ENCODE measurements at regions not wholly inside any gene's neighbourhood (a gene's known extent, or its start where the extent isn't known, plus 50 kb on each side); places are given as distances from the start of the nearest gene placed in this dataset.

DNA sequence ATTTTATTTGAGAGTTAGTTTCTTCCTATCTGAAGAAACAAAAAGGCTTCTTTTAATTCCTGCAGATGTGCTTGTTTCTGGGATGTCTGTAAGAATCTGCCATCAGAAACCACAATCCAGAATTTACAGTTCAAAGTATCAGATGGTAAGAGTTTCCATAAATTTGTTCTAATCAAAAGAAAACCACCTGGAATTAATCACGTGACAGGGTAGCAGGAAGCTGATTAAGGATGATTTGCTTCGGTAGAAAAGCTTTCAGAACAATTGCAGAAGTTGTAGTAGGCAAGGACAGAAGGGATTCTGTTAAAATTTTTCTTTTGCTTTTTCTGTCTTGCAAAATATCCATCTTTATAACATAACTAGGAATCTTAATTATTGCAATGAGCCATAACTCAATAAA, 1975.1 kb upstream of the AGA start:
- no peak for DNase-seq (ENCODE audit: low read depth in 2 of 2)

DNA sequence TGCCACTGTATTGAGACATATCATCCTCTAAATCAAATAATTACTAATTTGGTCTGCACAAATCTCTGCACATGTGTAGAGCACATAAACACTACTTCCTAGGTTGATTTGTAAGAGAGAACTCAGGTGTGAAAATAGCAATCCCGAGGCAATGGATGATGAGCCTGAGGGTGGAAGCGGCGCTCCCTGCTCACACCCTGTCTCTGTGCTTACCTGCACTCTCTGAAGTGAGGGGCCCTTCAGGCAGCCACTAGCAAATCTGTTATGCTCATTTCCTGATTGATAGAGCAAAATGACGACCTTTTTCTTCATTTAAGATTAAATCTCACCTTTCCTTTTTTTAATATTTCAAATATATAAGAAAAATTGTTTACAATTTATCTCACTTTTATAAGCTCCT, 1995.7 kb upstream of the AGA start:
- no peak for DNase-seq (ENCODE audit: low read depth in 2 of 2)

DNA sequence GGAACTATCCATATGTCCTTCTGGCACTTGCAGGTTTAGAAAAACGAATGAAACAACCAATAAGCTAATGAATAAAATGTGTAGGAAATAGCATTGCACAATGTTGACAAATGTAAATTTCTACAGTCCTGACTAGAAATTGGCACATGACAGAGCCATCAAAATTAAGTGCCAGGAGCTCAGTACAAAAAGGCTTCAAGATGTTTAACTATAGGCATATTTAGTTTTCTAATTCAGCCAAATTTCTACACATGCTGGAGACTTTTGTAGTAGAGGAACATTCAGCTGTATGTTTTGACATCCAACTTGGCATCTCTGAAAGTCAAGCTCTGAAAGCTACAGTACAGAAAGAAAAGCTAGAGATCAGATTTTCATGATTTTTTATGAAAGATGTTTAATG, 1999.4 kb upstream of the AGA start:
- DNase-seq (ENCODE audit: low read depth in 2 of 2), result no peak

DNA sequence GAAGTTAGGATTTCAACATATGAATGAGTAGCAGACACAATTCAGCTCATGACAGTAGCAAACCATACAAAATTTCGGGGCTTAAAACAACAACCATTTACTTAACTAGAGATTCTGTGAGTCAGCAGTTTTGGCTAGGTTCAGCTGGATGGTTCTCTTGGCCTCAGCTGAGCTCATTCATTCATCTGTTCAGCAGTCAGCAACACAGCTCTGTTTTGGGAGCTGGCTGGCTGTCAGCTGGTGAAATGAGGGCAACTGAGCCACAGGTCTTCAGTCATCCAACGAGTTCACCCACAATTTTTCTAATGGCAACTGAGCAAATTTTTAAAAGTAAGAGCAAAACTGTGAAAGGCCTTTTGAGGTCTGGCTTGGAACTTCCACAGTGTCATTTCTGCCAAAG, 2005.1 kb upstream of the AGA start:
- DNase-seq (ENCODE audit: low read depth in 2 of 2), result no peak

DNA sequence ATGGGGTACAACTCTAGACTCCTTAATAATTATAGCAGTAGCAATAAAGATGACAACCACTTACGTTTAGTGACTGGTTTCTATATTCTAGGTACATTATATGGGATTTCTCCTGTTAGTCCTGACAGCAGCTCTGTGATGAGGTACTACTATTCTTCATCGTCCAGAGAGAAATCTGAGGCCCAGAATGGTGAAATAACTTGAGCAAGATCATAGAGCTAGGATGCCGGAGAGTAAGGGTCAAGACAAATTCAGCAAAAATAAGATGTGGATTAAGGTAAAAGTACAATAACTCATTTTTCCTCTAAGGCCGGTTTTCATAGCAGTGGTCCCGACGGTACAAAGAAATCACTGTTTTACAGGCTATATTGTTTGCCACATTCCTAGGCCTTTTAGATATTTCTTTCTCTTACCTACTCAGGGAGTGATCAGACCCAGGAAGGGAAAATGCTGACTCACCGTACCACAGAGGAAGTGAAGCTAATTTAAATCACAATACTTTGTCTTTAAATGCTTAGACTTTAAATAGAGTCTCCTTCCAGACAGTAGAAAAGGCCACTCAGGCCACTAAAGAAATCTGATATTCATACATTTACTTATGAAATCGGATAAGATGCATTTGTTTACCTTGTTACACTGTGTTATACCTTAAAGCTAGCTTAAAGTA, 2023.0 kb upstream of the AGA start:
- no peak for DNase-seq (ENCODE audit: low read depth in 2 of 2)

DNA sequence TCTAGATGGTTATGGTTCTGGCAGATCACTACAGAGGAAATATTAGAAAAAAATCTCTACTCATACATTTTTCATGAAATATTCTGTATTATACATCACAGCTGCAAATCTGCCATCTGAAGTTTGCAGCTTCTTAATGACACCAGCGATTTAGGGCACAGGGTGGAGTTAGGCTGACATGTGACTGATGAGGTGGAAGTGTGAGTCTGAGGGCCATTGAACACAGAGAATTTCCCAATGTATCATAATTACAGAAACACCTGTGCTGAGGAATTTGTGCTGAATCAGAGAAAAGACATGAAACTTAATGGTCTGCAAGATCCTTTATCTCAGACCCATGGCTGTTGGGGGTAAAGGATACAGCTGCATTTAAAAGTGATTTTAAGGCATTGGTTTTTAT, 2025.6 kb upstream of the AGA start:
- no peak for DNase-seq (ENCODE audit: low read depth in 2 of 2)

DNA sequence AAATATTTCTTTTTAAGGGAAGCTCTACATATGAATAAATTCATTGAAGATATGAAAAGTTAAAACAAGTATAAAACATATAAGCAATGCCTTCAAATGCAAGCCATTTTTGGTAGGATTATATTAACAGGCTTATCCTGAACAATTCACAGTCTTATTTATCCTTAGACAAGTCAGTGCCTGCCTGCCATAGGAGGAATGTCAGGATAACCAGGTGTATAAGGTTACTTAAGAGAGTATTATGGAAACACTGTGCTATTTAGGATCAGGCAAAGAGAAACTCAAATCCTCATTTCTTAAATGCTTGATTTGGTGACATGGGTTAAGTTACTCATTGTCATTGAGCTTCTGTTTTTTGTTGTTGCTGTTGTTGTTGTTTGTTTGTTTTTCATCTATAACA, 2029.9 kb upstream of the AGA start:
- no peak for DNase-seq (ENCODE audit: low read depth in 2 of 2)

DNA sequence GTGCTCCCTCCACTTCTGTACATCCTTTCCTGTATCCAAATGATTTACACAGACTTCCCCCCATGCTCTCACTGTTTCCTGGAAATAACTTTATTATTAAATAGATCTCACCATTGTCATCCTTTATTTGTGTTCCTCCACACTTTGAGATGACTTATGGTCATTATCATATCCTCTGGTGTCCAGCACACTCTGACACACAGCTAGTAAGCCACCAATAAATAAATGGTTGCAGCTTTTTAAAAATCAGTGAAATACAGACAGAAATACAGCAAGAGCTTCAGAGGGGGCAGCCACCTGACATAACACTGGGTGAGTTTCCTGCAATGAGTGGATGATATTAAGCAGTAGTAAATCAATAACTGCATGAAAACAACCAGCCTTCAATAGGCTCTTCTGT, 2036.4 kb upstream of the AGA start:
- DNase-seq (ENCODE audit: low read depth in 2 of 2), result no peak

DNA sequence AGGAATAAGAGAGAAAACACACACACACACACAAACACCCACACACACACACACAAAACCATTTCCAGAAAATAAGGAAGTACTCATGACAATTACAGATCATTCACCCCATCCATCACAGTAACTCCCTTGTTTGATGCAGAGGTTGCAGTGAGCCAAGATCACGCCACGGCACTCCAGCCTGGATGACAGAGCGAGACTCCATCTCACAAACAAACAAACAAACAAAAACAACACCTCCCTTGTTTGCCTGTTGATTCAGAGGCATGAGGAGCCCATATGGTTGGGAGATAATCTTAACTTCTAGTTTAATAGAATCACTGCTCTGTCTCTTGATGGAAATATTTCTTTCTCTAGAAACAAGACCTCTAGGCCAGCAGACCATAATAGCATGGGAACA, 2043.5 kb upstream of the AGA start:
- DNase-seq (ENCODE audit: low read depth in 2 of 2), result no peak

DNA sequence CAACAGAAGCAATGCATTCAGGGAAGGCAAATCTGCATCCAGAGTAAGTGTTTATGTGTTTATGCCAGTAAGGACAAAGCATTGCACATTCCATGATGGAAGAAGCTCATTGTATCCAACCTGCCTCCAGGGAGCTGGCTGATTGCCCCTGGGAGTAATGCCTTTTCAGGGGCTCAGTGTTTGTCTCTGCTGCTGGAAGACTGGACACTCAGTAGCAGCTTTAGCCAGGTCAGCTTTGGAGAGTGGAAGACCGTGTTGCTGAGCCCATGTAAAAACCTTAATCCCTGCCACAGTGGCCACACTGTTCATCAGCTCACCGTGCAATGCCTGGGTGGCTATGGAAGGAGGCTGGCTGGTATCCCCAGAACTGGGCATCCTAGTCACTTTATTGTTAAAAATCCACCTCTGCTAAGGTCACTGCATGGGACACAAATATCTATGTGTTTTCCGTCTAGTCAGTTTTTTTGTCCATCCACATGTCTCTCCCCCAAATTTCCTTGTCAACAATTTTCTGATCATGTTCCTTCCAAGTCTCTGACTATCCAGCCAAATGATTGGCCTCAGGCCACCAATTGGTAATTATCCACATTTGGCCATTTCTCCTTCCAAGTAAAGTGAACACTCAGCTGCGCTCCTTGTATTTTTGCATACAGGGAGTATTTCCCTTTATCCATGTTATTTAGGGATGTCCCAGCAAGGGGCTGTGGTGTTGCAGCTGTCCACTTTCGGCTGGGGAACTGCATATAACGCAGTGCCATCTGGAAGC, 2044.5 kb upstream of the AGA start:
- DNase-seq (ENCODE audit: low read depth in 2 of 2), result no peak

DNA sequence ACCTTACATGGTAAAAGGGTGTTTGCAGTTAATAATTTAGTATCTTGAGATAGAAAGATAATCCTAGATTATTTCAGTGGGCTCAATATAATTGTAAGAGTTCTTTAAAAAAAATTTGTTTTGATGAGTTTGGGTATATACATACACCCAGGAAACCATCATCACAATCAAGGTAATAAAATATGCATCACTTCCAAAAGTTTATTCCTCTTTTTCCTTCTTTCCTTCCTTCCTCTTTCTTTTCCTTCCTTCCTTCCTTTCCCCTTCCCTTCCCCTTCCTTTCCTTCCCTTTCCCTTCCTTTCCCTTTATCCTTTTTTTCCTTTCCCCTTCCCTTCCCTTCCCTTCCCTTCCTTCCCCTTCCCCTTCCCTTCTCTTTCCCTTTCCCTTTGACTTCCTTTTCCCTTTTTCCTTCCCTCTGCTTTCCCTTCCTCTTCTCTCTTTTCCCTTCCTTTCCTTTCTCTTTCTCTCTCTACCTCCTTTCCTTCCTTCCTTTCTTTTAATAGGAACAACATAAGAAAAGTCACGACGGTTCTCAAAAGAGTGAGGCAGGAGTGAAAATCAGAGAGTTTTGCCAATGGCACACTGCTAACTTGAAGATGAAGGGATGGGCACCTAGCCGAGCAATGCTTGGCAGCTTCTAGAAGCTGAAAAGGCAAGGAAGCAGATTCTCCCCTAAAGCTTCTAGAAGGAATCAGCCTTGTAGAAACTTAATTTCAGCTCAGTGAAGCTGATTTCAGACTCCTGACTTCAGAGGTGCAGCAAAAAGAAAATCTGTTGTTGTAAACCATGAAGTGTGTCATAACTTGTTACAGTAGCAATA, 2050.2 kb upstream of the AGA start:
- no peak for DNase-seq (ENCODE audit: low read depth in 2 of 2)

DNA sequence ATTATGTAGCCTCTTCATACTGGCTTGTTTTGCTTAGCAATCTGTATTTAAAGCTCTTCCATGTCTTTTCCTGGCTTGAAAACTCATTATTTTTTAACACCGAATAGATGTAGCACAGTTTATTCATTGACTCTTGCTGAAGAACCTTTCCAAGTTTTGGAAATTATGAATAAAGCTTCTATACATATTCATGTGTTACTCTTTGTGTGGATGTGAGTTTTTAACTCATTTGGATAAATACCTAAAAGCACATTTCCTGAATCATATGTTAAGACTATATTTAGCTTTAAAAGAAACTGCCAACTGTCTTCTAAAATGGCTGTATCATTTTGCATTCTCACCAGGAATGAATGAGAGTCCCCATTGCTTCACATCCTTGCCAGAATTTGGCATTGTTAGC, 2061.7 kb upstream of the AGA start:
- no peak for DNase-seq (ENCODE audit: low read depth in 2 of 2)

DNA sequence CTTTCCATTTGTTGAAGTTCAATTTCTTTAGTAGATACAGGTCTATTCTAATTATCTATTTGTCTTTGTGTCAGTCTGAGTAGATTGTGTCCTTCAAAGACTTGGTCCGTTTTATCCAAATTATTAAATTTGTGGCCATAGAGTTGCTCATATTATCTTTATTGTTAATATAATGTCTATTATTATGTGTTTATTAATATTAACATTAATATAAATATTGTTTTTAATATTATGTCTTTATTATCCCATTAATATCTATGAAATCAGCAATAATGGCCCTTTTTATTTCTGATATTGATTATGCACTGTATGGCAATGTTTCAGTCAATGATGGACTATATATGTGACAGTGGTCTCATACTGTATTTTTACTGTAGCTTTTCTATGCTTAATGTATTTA, 2067.3 kb upstream of the AGA start:
- DNase-seq (ENCODE audit: low read depth in 2 of 2), result no peak

DNA sequence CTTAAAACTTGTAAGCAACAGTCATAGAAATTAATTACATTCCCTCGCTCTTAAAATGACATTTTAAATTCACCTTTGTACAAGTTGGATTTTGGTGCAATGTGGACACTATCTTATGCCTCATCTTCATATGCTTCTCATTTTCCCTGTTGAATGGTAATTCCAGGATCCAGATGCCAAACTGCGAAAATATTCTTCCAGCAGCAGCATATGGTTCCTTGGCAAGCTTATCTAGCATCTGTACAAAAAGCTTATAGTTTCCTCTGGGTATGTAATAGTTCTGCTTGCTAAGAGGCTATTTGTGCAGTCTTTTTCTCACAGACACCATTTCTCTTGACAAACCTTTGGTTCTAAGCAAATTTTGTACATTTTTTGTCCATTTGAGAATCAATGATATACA, 2079.7 kb upstream of the AGA start:
- DNase-seq (ENCODE audit: low read depth in 2 of 2), result no peak

DNA sequence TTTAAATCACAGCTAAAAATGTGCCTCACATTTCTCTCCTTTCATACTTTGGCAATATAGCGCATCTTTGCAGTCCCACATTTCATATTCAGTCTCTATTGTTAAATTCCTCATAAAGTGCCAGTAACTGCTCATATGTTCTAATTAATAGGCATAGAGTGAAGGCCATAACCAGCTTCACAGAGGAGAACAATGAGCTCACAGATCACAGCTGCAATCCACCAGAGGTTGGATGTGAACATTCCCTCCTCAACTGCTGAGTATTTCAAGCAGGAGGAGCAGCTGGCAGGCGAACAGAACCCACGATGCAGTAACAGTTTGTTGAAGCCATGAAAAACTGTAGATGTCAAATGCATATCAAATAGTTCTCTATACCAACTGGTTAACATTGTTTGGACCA, 2088.7 kb upstream of the AGA start:
- no peak for DNase-seq (ENCODE audit: low read depth in 2 of 2)

DNA sequence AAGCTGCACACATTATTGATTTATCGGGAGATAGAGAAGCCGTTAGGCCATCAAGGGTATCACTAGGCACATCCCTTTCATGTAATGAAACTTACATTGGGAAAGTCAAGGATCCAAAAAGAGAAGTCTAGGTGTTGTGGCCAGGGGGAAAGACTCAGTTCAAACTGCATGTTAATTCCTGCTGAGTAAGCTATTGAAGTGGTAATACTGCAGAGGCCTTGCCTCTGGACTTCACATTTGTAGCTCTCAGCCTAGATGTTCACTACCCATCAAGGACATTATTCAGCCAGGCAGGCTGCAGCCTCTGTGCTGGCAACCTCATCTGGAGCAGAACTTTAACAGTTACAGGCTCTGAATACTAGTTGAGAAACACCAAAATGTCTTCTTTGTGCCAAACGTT, 2094.5 kb upstream of the AGA start:
- DNase-seq (ENCODE audit: low read depth in 2 of 2), result no peak

DNA sequence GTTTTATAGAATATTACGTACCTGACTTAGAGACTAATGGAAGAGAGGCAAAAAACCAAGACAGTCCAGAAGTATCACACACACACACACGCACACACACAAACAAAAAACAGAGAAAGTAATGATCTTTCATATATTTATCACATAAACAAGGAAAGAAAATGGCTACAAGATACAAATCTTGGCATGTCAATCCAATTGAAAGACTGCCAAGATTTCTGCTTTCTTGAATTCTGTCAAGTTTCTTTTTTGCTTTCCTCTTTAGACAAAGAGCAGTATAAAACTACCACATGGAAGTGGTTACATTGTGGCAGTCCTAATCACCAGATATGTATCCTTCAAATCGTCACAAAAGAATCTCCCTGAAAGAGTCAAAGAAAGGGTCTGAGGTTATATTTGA, 2097.4 kb upstream of the AGA start:
- no peak for DNase-seq (ENCODE audit: low read depth in 2 of 2)

DNA sequence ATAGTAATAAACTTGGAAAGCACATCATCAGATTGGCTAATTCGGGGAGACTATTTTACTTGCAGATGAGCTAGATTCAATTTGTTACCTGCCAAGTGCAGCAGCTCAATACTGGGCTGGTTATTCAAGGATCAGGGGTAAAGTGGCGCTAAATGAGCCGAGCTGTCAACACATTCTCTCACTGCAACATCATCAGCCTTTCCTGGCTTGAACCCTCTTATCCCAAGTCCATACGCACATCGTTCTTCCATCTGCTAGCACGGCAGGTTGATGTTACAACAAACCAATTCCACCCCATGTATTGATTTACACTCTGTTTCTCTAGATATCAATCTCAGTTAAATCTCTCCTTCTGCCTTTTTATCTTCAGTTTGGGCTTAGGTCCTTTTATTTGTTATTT, 2101.5 kb upstream of the AGA start:
- DNase-seq (ENCODE audit: low read depth in 2 of 2), result no peak

DNA sequence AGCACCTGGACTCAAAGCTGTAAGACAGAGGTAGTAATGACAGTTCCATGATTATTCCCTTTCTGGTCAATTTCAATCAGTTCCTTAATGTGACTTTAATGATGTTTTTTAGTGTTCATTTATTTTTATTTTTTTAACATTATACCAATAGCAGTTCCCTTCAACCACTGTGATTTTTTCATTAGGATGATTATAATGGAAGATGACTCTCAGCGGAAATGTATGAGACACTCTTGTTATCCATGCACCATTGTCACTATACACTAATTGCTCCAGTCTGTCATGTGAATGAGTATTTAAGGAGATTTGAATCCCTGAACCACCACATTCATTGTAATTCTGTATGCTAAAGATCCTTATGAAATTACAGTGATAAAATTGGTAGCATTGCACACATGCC, 2102.3 kb upstream of the AGA start:
- DNase-seq (ENCODE audit: low read depth in 2 of 2), result no peak

DNA sequence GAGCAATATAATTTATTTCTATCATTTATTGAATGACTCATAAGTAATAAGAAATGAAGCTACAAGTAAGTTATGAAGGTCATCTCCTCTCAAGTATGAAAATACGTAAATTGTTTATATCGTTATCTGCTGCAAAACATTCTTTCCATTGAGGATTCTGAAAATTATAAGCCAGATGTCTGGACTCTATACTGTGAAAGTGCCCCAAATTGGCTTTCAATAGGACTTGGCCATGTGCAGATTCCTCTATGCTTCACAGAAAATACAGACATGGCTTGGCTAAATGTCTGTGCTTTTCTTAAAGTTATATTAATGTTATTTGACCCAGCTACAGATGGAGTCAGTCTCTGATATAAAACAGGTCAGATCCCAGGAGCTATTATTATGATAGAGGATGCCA, 2109.9 kb upstream of the AGA start:
- DNase-seq (ENCODE audit: low read depth in 2 of 2), result no peak

DNA sequence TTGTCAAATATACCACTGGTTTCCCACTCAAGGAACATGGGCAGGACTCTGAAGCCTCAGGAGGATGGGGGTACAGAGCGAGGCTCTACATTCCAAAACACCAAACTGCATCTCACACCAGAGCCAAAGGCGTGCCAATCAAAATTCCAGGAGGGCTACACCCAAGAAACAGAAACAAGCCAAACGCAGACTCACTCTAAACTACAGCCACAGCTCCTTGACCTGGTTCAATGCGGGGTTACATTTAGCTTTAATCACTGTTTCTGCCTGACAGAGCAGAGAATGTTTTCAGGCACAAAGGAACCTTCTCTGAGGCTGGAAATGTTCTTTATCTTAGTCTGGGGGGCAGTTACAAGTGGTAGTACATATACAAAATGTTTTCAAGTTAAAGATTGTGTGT, 2121.5 kb upstream of the AGA start:
- DNase-seq (ENCODE audit: low read depth in 2 of 2), result no peak

DNA sequence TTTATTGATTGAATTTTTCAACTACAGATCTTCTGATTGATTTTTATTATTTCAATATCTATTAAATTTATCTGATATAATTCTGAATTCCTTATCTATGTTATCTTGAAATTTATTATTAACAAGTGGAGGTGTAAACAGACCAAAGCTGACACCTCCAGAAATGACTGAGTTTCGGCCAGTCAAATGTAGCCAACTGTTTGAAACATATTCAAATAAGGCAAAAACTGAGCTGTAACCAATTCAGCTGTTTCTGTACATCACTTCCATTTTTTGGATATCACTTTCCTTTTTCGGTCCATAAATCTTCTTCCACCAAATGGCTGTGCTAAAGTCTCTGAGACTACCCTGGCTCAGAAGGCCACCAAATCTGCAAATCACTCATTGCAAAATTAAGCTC, 2127.3 kb upstream of the AGA start:
- DNase-seq (ENCODE audit: low read depth in 2 of 2), result no peak
